ENCODE measurements at regions not wholly inside any gene's neighbourhood (a gene's known extent, or its start where the extent isn't known, plus 50 kb on each side); places are given as distances from the start of the nearest gene placed in this dataset.

DNA sequence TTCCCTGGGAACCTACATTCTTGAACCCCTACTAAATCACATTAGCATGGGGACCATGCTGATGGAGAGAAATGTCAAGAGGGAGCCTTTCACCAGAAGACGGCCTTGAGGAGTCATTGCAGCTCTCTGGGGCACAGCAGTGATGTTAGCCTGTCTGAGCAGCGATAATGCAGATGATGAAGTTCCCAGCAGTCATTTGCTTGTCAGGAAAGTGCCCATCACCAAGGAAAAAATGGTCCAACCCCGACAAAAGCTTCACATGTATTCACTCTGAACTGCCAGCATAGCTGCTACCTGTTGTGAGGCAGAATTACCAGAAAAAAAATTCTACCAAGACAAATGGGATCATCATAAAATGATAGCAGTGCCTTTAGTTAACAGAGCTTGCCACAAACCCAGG, 238.4 kb upstream of the UMPS start:
- Histone ChIP-seq H3K4me3 (ENCODE audit: low read length) (no peak overlapping the region), H3K27me3 (ENCODE audit: control insufficient read depth, low read length) (0 out of 2 replicates have a peak, but pooled peaks cover 2% of the 10 kb centered on the region), H3K9me3 (ENCODE audit: control insufficient read depth, insufficient read depth, low read length) (no peaks in the 10 kb centered on the region), H3K9me2 (replicated peaks; ENCODE audit: control insufficient read depth, low read length) (no peaks in the 10 kb centered on the region), H3K27ac (ENCODE audit: low read depth, low read length) (no peak overlapping the region), H3K4me2 (ENCODE audit: low read length) (no peak overlapping the region), H3K4me1 (ENCODE audit: control insufficient read depth, low read length) (peaks cover 6% of the 10 kb centered on the region), H3K36me3 (ENCODE audit: control insufficient read depth, low read length) (no peaks in the 10 kb centered on the region), H3K79me2 (ENCODE audit: control insufficient read depth, low read length) (no peaks in the 10 kb centered on the region), H3F3A (ENCODE audit: control insufficient read depth, insufficient read depth) (no peaks in the 10 kb centered on the region), H4K20me1 (ENCODE audit: control insufficient read depth, insufficient read depth, low read depth, low read length) (no peaks in the 10 kb centered on the region)
- TF ChIP-seq, protein P1, sequence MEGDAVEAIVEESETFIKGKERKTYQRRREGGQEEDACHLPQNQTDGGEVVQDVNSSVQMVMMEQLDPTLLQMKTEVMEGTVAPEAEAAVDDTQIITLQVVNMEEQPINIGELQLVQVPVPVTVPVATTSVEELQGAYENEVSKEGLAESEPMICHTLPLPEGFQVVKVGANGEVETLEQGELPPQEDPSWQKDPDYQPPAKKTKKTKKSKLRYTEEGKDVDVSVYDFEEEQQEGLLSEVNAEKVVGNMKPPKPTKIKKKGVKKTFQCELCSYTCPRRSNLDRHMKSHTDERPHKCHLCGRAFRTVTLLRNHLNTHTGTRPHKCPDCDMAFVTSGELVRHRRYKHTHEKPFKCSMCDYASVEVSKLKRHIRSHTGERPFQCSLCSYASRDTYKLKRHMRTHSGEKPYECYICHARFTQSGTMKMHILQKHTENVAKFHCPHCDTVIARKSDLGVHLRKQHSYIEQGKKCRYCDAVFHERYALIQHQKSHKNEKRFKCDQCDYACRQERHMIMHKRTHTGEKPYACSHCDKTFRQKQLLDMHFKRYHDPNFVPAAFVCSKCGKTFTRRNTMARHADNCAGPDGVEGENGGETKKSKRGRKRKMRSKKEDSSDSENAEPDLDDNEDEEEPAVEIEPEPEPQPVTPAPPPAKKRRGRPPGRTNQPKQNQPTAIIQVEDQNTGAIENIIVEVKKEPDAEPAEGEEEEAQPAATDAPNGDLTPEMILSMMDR (IDR thresholded peaks at IDR 0.05; ENCODE audit: low read depth, low read length, poor library complexity, severe bottlenecking), result no peak
- no peak for TF ChIP-seq EZH2phosphoT487 (IDR thresholded peaks at IDR 0.05; ENCODE audit: borderline replicate concordance, low read length)

DNA sequence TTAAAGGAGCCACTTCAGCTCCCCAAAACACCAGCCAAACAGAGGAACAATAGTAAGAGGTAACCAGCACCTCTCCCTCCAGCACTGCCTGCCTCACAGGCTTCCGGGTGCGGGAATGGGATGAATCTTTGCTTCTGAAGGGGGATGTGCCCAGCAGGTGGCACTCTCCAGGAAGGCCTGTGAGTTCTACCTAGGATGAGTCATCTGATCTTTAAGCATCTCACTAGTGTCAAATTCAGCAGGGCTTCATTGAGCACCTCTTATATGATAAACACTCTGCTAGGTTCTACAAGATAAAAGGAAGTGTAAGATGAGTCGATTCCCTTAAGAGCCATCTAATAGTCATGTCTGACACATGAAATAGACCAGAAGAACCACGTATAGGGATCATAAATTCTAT, 237.4 kb upstream of the UMPS start:
- Histone ChIP-seq H3K79me2 (ENCODE audit: control insufficient read depth, low read length) (no peaks in the 10 kb centered on the region), H3K27ac (ENCODE audit: low read depth, low read length) (no peak overlapping the region), H3K4me1 (ENCODE audit: control insufficient read depth, low read length) (peaks cover 6% of the 10 kb centered on the region), H3K9me3 (ENCODE audit: control insufficient read depth, insufficient read depth, low read length) (no peaks in the 10 kb centered on the region), H3K36me3 (ENCODE audit: control insufficient read depth, low read length) (no peaks in the 10 kb centered on the region), H3F3A (ENCODE audit: control insufficient read depth, insufficient read depth) (no peaks in the 10 kb centered on the region), H3K27me3 (ENCODE audit: control insufficient read depth, low read length) (no peaks in the 10 kb centered on the region; the same call in 1 of the 2 replicates), H3K4me3 (ENCODE audit: low read length) (no peak overlapping the region), H3K9me2 (replicated peaks; ENCODE audit: control insufficient read depth, low read length) (no peaks in the 10 kb centered on the region), H3K4me2 (ENCODE audit: low read length) (no peak overlapping the region), H4K20me1 (ENCODE audit: control insufficient read depth, insufficient read depth, low read depth, low read length) (no peaks in the 10 kb centered on the region)
- TF ChIP-seq, protein P1 (IDR thresholded peaks at IDR 0.05; ENCODE audit: low read depth, low read length, poor library complexity, severe bottlenecking), result peak; percentile 50
- TF ChIP-seq EZH2phosphoT487 (IDR thresholded peaks at IDR 0.05; ENCODE audit: borderline replicate concordance, low read length), result no peak

GRCh38 chr3:124496061-124496460, 234.2 kb upstream of the UMPS start:
- Histone ChIP-seq H3F3A (ENCODE audit: control insufficient read depth, insufficient read depth) (no peaks in the 10 kb centered on the region), H3K9me3 (ENCODE audit: control insufficient read depth, insufficient read depth, low read length) (no peaks in the 10 kb centered on the region), H3K4me1 (ENCODE audit: control insufficient read depth, low read length) (peaks cover 6% of the 10 kb centered on the region), H3K4me2 (ENCODE audit: low read length) (no peak overlapping the region), H3K27ac (ENCODE audit: low read depth, low read length) (no peak overlapping the region), H3K79me2 (ENCODE audit: control insufficient read depth, low read length) (no peaks in the 10 kb centered on the region), H4K20me1 (ENCODE audit: control insufficient read depth, insufficient read depth, low read depth, low read length) (no peaks in the 10 kb centered on the region), H3K36me3 (ENCODE audit: control insufficient read depth, low read length) (no peaks in the 10 kb centered on the region), H3K9me2 (replicated peaks; ENCODE audit: control insufficient read depth, low read length) (no peaks in the 10 kb centered on the region), H3K27me3 (ENCODE audit: control insufficient read depth, low read length) (peaks cover 8% of the 10 kb centered on the region), H3K4me3 (ENCODE audit: low read length) (no peak overlapping the region)
- TF ChIP-seq, protein P1 (IDR thresholded peaks at IDR 0.05; ENCODE audit: low read depth, low read length, poor library complexity, severe bottlenecking), result no peak
- TF ChIP-seq EZH2phosphoT487 (IDR thresholded peaks at IDR 0.05; ENCODE audit: borderline replicate concordance, low read length), result no peak

Measured in DOHH2 (cell line).